Mesenchymal stem cell (in vitro differentiated cells and primary cell): ENCODE measurements at regions not wholly inside any gene's neighbourhood (a gene's known extent, or its start where the extent isn't known, plus 50 kb on each side); places are given as distances from the start of the nearest gene placed in this dataset.

Experiments used
- DNase-seq: peaks from one replicate; pipeline ENCODE4 v3.0.0-alpha.2; 2013
- H2AFZ ChIP-seq: one replicate; pipeline ENCODE4 v1.6.1; 2013; ENCODE audit warnings: low read depth, mild to moderate bottlenecking, control low read depth, inconsistent platforms, low read length, moderate library complexity
- H2AK5ac ChIP-seq: 2 replicates; pipeline ENCODE4 v1.6.1; 2013; ENCODE audit warnings: low read length, moderate library complexity, mild to moderate bottlenecking, inconsistent platforms; ENCODE audit not compliant: severe bottlenecking
- H2BK120ac ChIP-seq: one replicate; pipeline ENCODE4 v1.6.1; 2013; ENCODE audit warnings: low read depth, mild to moderate bottlenecking, inconsistent platforms, low read length, moderate library complexity
- H2BK12ac ChIP-seq, 2 experiments: one replicate each; pipeline ENCODE4 v1.6.1; 2013; ENCODE audit warnings: inconsistent platforms in 2 of 2, low read length in 2 of 2, mild to moderate bottlenecking in 2 of 2, moderate library complexity in 2 of 2, control low read depth in 1 of 2
- H2BK15ac ChIP-seq: one replicate; pipeline ENCODE4 v1.6.1; 2013; ENCODE audit warnings: mild to moderate bottlenecking, low read depth, inconsistent platforms; ENCODE audit not compliant: poor library complexity, severe bottlenecking
- H2BK5ac ChIP-seq: 2 replicates; pipeline ENCODE4 v1.6.1; 2013; ENCODE audit warnings: low read depth, mild to moderate bottlenecking, low read length, control low read depth, inconsistent platforms; ENCODE audit not compliant: poor library complexity, severe bottlenecking
- H3K14ac ChIP-seq, 2 experiments: one replicate each; pipeline ENCODE4 v1.6.1; 2013; ENCODE audit warnings: inconsistent platforms in 2 of 2, low read length in 2 of 2, control low read depth in 1 of 2, mild to moderate bottlenecking in 1 of 2, moderate library complexity in 1 of 2
- H3K18ac ChIP-seq, 2 experiments: one replicate each; pipeline ENCODE4 v1.6.1; 2013; ENCODE audit warnings: inconsistent platforms in 2 of 2, low read length in 2 of 2, control low read depth in 1 of 2, low read depth in 1 of 2, mild to moderate bottlenecking in 1 of 2
- H3K23ac ChIP-seq, 2 experiments: one replicate each; pipeline ENCODE4 v1.6.1; 2013; ENCODE audit warnings: inconsistent platforms in 2 of 2, low read length in 2 of 2, mild to moderate bottlenecking in 2 of 2, moderate library complexity in 2 of 2, control low read depth in 1 of 2
- H3K27ac ChIP-seq: 2 replicates; pipeline ENCODE4 v1.5.1; 2013; ENCODE audit warnings: mild to moderate bottlenecking, moderate library complexity, low read length, control low read depth, inconsistent platforms; ENCODE audit not compliant: poor library complexity, severe bottlenecking
- H3K27me3 ChIP-seq, 2 experiments: 2 replicates each; pipeline versions ENCODE4 v1.6.1 to v1.7.0; 2013; ENCODE audit warnings: low read length in 2 of 2, mild to moderate bottlenecking in 2 of 2, moderate library complexity in 2 of 2, control low read depth in 1 of 2, inconsistent platforms in 1 of 2; ENCODE audit not compliant: control insufficient read depth in 1 of 2, insufficient read depth in 1 of 2
- H3K36me3 ChIP-seq, 2 experiments: 2 replicates each; pipeline versions ENCODE4 v1.6.1 to v1.7.0; 2013; ENCODE audit warnings: low read length in 2 of 2, control low read depth in 1 of 2, inconsistent platforms in 1 of 2, low read depth in 1 of 2, mild to moderate bottlenecking in 1 of 2; ENCODE audit not compliant: insufficient read depth in 2 of 2, control insufficient read depth in 1 of 2
- H3K4ac ChIP-seq, 2 experiments: one replicate each; pipeline ENCODE4 v1.6.1; 2013; ENCODE audit warnings: inconsistent platforms in 2 of 2, low read length in 2 of 2, mild to moderate bottlenecking in 2 of 2, moderate library complexity in 2 of 2, control low read depth in 1 of 2, low read depth in 1 of 2
- H3K4me1 ChIP-seq: 2 replicates; pipeline ENCODE4 v1.6.1; 2013; ENCODE audit warnings: low read depth, low read length, control low read depth; ENCODE audit not compliant: control insufficient read depth, insufficient read depth
- H3K4me2 ChIP-seq: 2 replicates; pipeline ENCODE4 v1.6.1; 2013; ENCODE audit warnings: low read length, mild to moderate bottlenecking, inconsistent platforms; ENCODE audit not compliant: poor library complexity, severe bottlenecking
- H3K4me3 ChIP-seq, 2 experiments: 2 replicates each; pipeline versions ENCODE4 v1.5.1 to v1.7.0; 2013; ENCODE audit warnings: low read length in 2 of 2, mild to moderate bottlenecking in 2 of 2, control low read depth in 1 of 2, low read depth in 1 of 2; ENCODE audit not compliant: insufficient read depth in 1 of 2
- H3K79me1 ChIP-seq: replicated peaks from 2 replicates; pipeline ENCODE4 v1.6.1; 2013; ENCODE audit warnings: mild to moderate bottlenecking, control low read depth, low read length, inconsistent platforms; ENCODE audit not compliant: poor library complexity, severe bottlenecking
- H3K9ac ChIP-seq: 2 replicates; pipeline ENCODE4 v1.7.0; 2013; ENCODE audit warnings: mild to moderate bottlenecking, low read length, moderate library complexity
- H3K9me3 ChIP-seq: 2 replicates; pipeline ENCODE4 v1.7.0; 2013; ENCODE audit warnings: mild to moderate bottlenecking, low read length; ENCODE audit not compliant: control insufficient read depth
- H4K8ac ChIP-seq: one replicate; pipeline ENCODE4 v1.6.1; 2013; ENCODE audit warnings: inconsistent platforms, mild to moderate bottlenecking, low read length, moderate library complexity
- H4K91ac ChIP-seq: one replicate; pipeline ENCODE4 v1.6.1; 2013; ENCODE audit warnings: mild to moderate bottlenecking, low read length, inconsistent platforms
- WGBS: methylation state at CpG from one replicate; pipeline ENCODE4 v1.1.7; 2013; ENCODE audit warnings: mixed read lengths; 5-methylcytosine and 5-hydroxymethylcytosine counted together

DNA sequence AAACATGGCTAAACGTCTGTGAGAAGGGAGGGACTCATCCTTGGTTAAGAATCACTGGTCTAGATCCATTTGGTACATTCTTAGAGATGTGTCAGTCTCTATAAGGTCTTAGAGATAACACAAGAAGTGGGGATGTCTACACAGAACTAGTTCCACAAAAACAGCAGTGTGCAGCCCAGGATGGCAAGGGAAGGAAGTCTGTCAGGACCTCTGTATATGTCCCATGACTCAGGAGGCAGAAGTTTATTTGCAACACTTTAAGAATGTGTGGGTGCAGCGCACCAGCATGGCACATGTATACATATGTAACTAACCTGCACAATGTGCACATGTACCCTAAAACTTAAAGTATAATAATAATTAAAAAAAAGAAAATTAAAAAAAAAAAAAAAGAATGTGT, 548.5 kb upstream of the SOX9 start:
- 79% methylated on average over 1 of the region's 2 CpGs for WGBS
- Histone ChIP-seq H2AK5ac (no peak overlapping the region), H4K8ac (no peak overlapping the region), H3K36me3 (no peaks in the 10 kb centered on the region), H3K27me3 (no peaks in the 10 kb centered on the region), H3K27ac (no peak overlapping the region), H2AFZ (no peak overlapping the region), H2BK15ac (no peak overlapping the region), H3K4me2 (no peak overlapping the region), H3K79me1 (no peaks in the 10 kb centered on the region), H2BK5ac (no peak overlapping the region), H3K4me3 (no peak overlapping the region), H3K4me1 (no peaks in the 10 kb centered on the region), H4K91ac (no peak overlapping the region), H3K4ac (no peak overlapping the region), H3K18ac (no peak overlapping the region), H2BK12ac (no peak overlapping the region), H3K14ac (no peak overlapping the region), H2BK120ac (no peak overlapping the region), H3K9ac (no peak overlapping the region), H3K9me3 (no peaks in the 10 kb centered on the region), H3K23ac (no peak overlapping the region)
- DNase-seq = no peak

DNA sequence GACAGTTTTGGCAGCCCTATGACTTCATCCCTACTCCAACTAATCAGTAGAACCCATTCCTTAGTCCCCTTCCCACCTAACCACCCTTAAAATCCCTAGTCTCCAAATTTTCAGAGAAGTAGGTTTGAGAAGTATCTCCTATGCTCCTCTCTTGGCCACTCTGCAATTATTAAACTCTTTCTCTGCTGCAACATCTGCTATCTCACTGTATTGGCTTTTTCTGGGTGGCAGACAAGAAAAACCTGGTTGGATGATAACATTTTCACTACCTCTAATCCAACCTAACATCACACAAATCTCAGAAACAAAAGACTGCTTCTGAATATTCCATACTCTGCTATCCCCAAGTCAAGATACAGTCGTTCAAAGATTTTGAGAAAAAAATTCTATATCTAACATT, 542.4 kb upstream of the SOX9 start:
- Histone ChIP-seq H3K79me1 (no peaks in the 10 kb centered on the region), H3K27ac (no peak overlapping the region), H3K36me3 (no peaks in the 10 kb centered on the region), H3K23ac (no peak overlapping the region), H2BK5ac (no peak overlapping the region), H3K18ac (no peak overlapping the region), H3K4me3 (no peak overlapping the region), H3K4me1 (no peaks in the 10 kb centered on the region), H3K14ac (no peak overlapping the region), H3K4me2 (no peak overlapping the region), H2AK5ac (no peak overlapping the region), H2AFZ (no peak overlapping the region), H2BK12ac (no peak overlapping the region), H4K91ac (no peak overlapping the region), H3K27me3 (no peaks in the 10 kb centered on the region), H4K8ac (no peak overlapping the region), H2BK120ac (no peak overlapping the region), H3K9me3 (peaks cover 10% of the 10 kb centered on the region), H3K9ac (no peak overlapping the region), H2BK15ac (no peak overlapping the region), H3K4ac (no peak overlapping the region)
- WGBS = no CpG with 5 or more reads among the region's 1 CpG
- no peak for DNase-seq

DNA sequence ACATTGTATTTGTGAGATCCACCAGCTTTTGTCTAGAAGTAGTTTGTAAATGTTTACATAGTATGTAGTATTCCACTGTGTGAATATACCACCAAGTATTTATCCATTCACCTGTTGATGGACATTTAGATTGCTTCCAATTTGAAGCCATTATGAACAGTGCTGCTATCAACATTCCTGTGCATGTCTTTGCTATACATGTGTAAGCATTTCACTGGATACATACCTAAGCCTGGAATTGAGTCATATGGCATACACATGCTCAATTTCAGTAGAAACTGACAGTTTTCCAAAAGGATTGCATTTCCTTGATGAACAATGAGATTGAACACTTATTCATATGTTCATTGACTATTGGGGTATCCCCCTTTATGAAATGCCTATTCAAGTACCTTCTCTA, 540.6 kb upstream of the SOX9 start:
- H2AFZ ChIP-seq = no peak overlapping the region
- H2BK5ac ChIP-seq = no peak overlapping the region
- no peaks in the 10 kb centered on the region for H3K36me3 ChIP-seq
- H2BK120ac ChIP-seq = no peak overlapping the region
- no peak overlapping the region for H4K91ac ChIP-seq
- H3K79me1 ChIP-seq = no peaks in the 10 kb centered on the region
- no peaks in the 10 kb centered on the region for H3K27me3 ChIP-seq
- no peak overlapping the region for H2BK15ac ChIP-seq
- H3K9me3 ChIP-seq = peaks cover 10% of the 10 kb centered on the region
- no peaks in the 10 kb centered on the region for H3K4me1 ChIP-seq
- H3K4me3 ChIP-seq = no peak overlapping the region
- no peak overlapping the region for H3K9ac ChIP-seq
- no peak overlapping the region for H4K8ac ChIP-seq
- H2BK12ac ChIP-seq = no peak overlapping the region
- no peak overlapping the region for H3K18ac ChIP-seq
- no peak overlapping the region for H3K14ac ChIP-seq
- H3K4me2 ChIP-seq = no peak overlapping the region
- no peak for DNase-seq
- H2AK5ac ChIP-seq = no peak overlapping the region
- no peak overlapping the region for H3K4ac ChIP-seq
- no peak overlapping the region for H3K27ac ChIP-seq
- no peak overlapping the region for H3K23ac ChIP-seq

DNA sequence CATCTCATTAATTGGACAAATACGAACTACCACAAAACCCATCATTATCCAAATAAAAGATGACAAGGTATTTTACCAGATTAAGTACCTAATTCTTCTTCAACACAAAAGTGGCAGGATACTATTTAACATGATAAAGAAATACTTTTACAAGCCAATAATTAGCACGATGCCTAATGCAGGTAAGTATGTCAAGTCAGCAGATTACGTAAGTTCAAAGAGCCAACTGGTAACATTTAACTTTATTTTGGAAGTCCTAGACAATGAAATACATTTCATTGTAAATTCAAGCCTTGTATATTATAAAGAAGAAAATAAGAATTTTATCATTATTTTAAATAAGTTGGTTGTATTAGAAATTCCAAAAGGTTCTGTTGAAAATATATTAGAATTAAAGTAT, 535.3 kb upstream of the SOX9 start:
- H2BK5ac ChIP-seq = no peak overlapping the region
- no peak overlapping the region for H3K27ac ChIP-seq
- no peak overlapping the region for H3K23ac ChIP-seq
- no peaks in the 10 kb centered on the region for H3K79me1 ChIP-seq
- no peak overlapping the region for H4K8ac ChIP-seq
- no peak overlapping the region for H3K18ac ChIP-seq
- H3K4me1 ChIP-seq = no peaks in the 10 kb centered on the region
- no peak overlapping the region for H2AK5ac ChIP-seq
- H3K36me3 ChIP-seq = no peaks in the 10 kb centered on the region
- 90% methylated on average over 2 of the region's 3 CpGs for WGBS
- H3K4ac ChIP-seq = no peak overlapping the region
- no peak overlapping the region for H3K4me3 ChIP-seq
- H4K91ac ChIP-seq = no peak overlapping the region
- no peak overlapping the region for H3K14ac ChIP-seq
- H2AFZ ChIP-seq = no peak overlapping the region
- no peaks in the 10 kb centered on the region for H3K9me3 ChIP-seq
- DNase-seq = no peak
- no peak overlapping the region for H2BK120ac ChIP-seq
- no peak overlapping the region for H3K9ac ChIP-seq
- no peak overlapping the region for H2BK12ac ChIP-seq
- H3K27me3 ChIP-seq = no peaks in the 10 kb centered on the region
- no peak overlapping the region for H2BK15ac ChIP-seq
- no peak overlapping the region for H3K4me2 ChIP-seq
